Mucosa of descending colon (tissue), 3 donors: ENCODE measurements at regions not wholly inside any gene's neighbourhood (a gene's known extent, or its start where the extent isn't known, plus 50 kb on each side); places are given as distances from the start of the nearest gene placed in this dataset.

Experiments
- ATAC-seq: fragments of 200-7000 bp; cut with Tn5 transposase; one replicate; pipeline ENCODE4 v1.9.1; 2020; ENCODE audit warnings: mild to moderate bottlenecking, moderate library complexity
- DNase-seq, 3 donors: peaks; one replicate each; pipeline ENCODE4 v3.0.0-alpha.2; 2020
- H3K36me3 ChIP-seq: fragments of 200-600 bp; one replicate; pipeline ENCODE4 v1.8.0; 2021; ENCODE audit warnings: low read depth, mild to moderate bottlenecking
- H3K4me1 ChIP-seq: fragments of 200-600 bp; one replicate; pipeline ENCODE4 v1.8.0; 2021; ENCODE audit warnings: low read depth, mild to moderate bottlenecking
- H3K4me3 ChIP-seq: fragments of 200-600 bp; one replicate; pipeline ENCODE4 v1.8.0; 2021; ENCODE audit warnings: mild to moderate bottlenecking
- H3K9me3 ChIP-seq: fragments of 200-600 bp; one replicate; pipeline ENCODE4 v1.8.0; 2021; ENCODE audit warnings: mild to moderate bottlenecking
- CTCF ChIP-seq: fragments of 200-600 bp; IDR thresholded peaks from one replicate; pipeline ENCODE4 v1.8.0; 2022; ENCODE audit warnings: antibody characterized with exemption, mild to moderate bottlenecking
- intact Hi-C, 2 donors: fragments of 100-400 bp; cut with DNase I in 1 of 2; cut with micrococcal nuclease in 1 of 2; formaldehyde crosslinking; loops; one replicate each; pipeline versions ENCODE4 v1.11.0 to v1.11.1; 2022; cut with DNase I, micrococcal nuclease
- donor health status: DM: no; HTN: no; CAD: no; lungs with moderate emphysema.
- donor health status: DM: no; HTN: no; CAD: no.
- donor health status: DM: no; HTN: yes; CAD: no.

GRCh38 chr13:69591437-69591836 lies 516.2 kb upstream of the ATXN8OS start:
- Histone ChIP-seq H3K36me3 (no peaks in the 10 kb centered on the region), H3K9me3 (no peaks in the 10 kb centered on the region), H3K4me3 (no peak overlapping the region), H3K4me1 (no peaks in the 10 kb centered on the region)
- TF ChIP-seq CTCF: no peak
- intact Hi-C loops: no loop called here
- ATAC-seq (no peak), DNase-seq (no peak)

- intact Hi-C loops: no loop called here
- Histone ChIP-seq H3K4me3 (no peak overlapping the region), H3K4me1 (no peaks in the 10 kb centered on the region), H3K9me3 (no peaks in the 10 kb centered on the region), H3K36me3 (no peaks in the 10 kb centered on the region)
- TF ChIP-seq CTCF: no peak
- no peak for ATAC-seq
- DNase-seq: no peak
Observed at GRCh38 chr13:69589531-69590235, 517.9 kb upstream of the ATXN8OS start.

- Histone ChIP-seq H3K4me1 (no peaks in the 10 kb centered on the region), H3K9me3 (no peaks in the 10 kb centered on the region), H3K4me3 (no peak overlapping the region), H3K36me3 (no peaks in the 10 kb centered on the region)
- ATAC-seq (no peak), DNase-seq (no peak)
- TF ChIP-seq CTCF: no peak
- intact Hi-C loops: no loop called here
Observed at GRCh38 chr13:69585656-69586055, 522.0 kb upstream of the ATXN8OS start.

- H3K4me1 ChIP-seq: no peaks in the 10 kb centered on the region
- H3K9me3 ChIP-seq: no peaks in the 10 kb centered on the region
- H3K36me3 ChIP-seq: no peaks in the 10 kb centered on the region
- no peak overlapping the region for H3K4me3 ChIP-seq
- ATAC-seq (no peak), DNase-seq (no peak)
- TF ChIP-seq CTCF: no peak
- intact Hi-C loops: no loop called here
Observed at GRCh38 chr13:69580255-69580654, 527.4 kb upstream of the ATXN8OS start.

GRCh38 chr13:69579351-69579750 lies 528.3 kb upstream of the ATXN8OS start:
- H3K9me3 ChIP-seq: no peaks in the 10 kb centered on the region
- H3K4me3 ChIP-seq: no peak overlapping the region
- H3K36me3 ChIP-seq: no peaks in the 10 kb centered on the region
- intact Hi-C loops: no loop called here
- no peak for ATAC-seq
- TF ChIP-seq CTCF: no peak
- DNase-seq: no peak
- no peaks in the 10 kb centered on the region for H3K4me1 ChIP-seq
